Head of caudate nucleus (tissue), 42 donors: ENCODE measurements at regions not wholly inside any gene's neighbourhood (a gene's known extent, or its start where the extent isn't known, plus 50 kb on each side); places are given as distances from the start of the nearest gene placed in this dataset.
"Not testable (repeated sequence)": the region's sequence is repeated elsewhere in the genome, so short reads cannot be mapped to it uniquely, and the experiment has no call there.

ENCODE experiments used
- DNase-seq, 42 donors: peaks; one replicate each; pipeline versions ENCODE4 v3.0.0 to v3.0.0-alpha.2; 2020 to 2021; ENCODE audit warnings: mixed read lengths in 7 of 42
- intact Hi-C: fragments of 100-400 bp; cut with DNase I; formaldehyde crosslinking; loops from one replicate; pipeline ENCODE4 v1.15.0; 2022

- DNase-seq: peak in 10 of 42 donors; percentile 1 to 40 (median 27)
- intact Hi-C loops: not testable (repeated sequence)
Measured at GRCh38 chr9:64370344-64370743, 914.7 kb downstream of the FOXD4L5 start.

GRCh38 chr9:64369644-64370043, 915.4 kb downstream of the FOXD4L5 start:
- DNase-seq: peak in 5 of 42 donors; percentile 1 to 43 (median 8)
- intact Hi-C loops: not testable (repeated sequence)

DNA sequence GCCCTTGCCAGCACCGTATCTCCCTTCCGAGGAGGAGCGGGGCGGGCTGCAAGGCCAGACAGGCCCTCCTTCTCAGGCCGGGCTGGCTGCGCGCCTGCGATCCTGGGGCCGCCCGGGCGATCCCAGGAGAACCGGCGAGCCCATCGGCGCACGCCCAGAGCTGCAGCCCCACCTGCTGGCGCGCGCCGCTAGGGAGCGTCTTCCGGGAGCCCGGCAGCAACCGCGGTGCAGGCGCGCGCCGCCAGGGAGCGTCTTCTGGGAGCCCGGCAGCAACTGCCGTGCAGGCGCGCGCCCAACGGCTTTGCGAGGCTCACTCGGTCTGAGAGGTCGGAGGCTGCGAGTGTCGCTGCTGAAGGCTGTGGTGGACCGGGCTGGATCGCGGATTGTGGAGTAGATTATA, 915.9 kb downstream of the FOXD4L5 start:
- intact Hi-C loops: not testable (repeated sequence)
- peak; percentile 26 to 94 (median 78) for DNase-seq

- intact Hi-C loops: not testable (repeated sequence)
- DNase-seq: peak in 2 of 42 donors; percentile 25 to 34
Measured at GRCh38 chr9:64368644-64368942, 916.4 kb downstream of the FOXD4L5 start.

- intact Hi-C loops: not testable (repeated sequence)
- DNase-seq: peak in 22 of 42 donors; percentile 0 to 43 (median 12)
Measured at GRCh38 chr9:64367826-64368643, 917.0 kb downstream of the FOXD4L5 start.
